HPDE6-E6E7 (cell line): ENCODE measurements at regions not wholly inside any gene's neighbourhood (a gene's known extent, or its start where the extent isn't known, plus 50 kb on each side); places are given as distances from the start of the nearest gene placed in this dataset.
A peak's percentile ranks its signal among the peaks of the same experiment; 100 is the strongest.

Source experiments
- DNase-seq: peaks from one replicate; pipeline ENCODE4 v3.0.0; 2011; ENCODE audit warnings: missing footprints; ENCODE audit errors: extremely low spot score

DNA sequence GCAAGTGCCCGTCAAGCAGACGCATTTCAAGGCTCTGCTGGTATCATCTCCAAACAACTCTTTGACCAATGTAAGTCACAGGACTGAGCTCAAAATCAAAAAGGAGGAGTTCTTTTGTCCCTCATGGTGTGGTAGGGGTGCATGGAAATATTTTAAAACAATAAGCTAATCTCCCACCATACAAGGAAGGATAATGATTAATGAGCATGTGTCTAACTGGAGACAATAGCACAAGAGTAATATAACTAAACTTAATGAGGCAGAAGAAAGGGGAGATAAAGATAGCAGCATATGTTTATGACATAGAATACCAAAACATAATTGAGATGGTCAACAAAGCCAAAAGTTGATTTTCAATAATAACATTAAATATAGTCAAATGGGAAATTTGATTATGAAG, 668.0 kb upstream of the ZP4 start:
- DNase-seq = no peak

- peak; percentile 22 for DNase-seq
Measured at GRCh38 chr1:238558156-238558555, 667.4 kb upstream of the ZP4 start.

DNA sequence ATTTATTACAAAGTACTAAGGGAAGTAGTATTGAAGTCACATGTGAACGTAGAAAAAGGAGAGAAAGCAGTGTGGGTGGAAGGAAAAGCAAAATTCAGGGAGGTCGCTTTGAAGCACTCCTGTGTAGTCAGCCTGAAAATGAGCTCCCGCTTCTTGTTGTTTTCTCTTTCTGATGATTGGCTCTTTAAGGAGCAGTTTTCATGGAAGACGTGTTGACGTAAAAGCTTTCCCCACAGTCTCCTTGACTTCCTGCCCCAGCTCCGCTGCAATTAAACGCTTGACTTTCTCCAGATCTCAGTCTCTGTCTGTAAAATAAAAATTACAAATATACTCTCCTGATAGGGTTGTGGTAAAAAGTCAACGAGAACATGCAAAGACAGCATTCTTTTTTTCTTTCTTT, 661.5 kb upstream of the ZP4 start:
- DNase-seq = no peak

GRCh38 chr1:238549137-238549536, 658.4 kb upstream of the ZP4 start:
- no peak for DNase-seq

DNA sequence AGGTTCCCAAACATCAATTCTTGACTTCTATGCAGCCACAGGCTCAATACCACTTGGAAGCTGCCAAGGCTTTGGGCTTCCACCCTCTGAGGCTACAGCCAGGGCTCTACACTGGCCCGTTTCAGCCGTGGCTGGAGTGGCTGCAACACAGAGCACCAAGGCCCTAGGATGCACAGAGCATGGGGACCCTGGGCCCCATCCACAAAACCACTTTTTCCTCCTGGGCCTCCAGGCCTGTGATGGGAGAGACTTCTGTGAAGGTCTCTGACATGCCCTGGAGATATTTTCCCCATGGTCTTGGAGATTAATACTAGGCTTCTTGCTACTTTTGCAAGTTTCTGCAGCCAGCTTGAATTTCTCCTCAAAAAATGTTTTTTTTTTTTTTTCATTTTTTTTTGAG, 655.4 kb upstream of the ZP4 start:
- no peak for DNase-seq

DNA sequence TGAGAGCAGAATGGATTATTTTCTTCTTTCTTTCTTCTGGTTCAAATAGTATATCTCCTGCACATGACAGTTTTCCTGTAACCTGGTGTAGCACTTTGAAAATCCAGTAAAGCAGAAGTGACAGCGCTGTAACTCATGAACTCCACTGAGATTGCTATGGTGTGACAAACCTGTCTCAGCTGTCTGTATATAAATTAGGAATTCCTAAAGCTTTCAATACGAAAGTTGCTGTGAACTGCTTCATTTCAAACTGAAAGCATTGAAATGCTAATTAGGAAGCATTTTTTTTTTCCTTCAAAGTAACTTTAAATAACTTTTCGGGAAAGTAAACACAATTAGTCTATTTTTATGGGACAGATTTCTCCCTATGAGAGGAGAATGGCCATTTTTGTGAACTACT, 646.9 kb upstream of the ZP4 start:
- DNase-seq = no peak

GRCh38 chr1:238530209-238530851, 639.6 kb upstream of the ZP4 start:
- no peak for DNase-seq

DNA sequence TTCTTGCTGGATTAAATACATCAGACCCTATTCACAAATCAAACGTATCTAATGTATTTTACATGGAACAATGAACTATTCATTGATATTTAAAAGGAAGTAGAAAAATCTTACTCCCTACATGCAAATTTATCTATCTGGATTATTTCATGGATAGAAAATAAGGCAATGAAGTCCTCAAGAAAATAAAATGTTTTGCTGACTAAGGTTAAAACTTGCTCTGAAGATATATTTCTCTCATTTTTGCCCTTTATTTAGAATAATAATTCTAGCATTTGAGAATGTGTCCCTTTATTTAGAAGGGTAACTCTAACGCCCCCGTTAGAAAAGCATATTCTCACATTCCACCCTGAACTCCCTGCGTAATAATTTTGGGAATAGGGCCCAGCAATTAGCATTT, 627.0 kb upstream of the ZP4 start:
- DNase-seq = no peak

DNA sequence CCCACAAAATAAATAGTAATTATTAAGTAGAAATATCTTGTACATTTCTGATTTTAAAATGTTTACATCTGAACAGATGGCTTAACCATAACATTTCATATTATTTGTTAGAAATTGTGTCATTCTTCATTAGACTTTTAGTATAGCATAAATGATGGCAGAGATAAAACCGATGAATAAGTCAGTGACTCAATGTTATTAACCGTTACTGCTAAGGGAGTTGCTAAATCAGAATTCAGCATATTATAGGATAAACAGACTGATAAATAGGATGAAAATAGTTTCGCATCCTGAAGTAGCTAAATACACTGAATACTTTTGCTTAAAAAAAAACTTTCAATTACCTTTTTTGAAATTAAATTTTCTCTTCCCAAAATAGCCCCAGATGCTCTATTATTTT, 610.6 kb upstream of the ZP4 start:
- no peak for DNase-seq

DNA sequence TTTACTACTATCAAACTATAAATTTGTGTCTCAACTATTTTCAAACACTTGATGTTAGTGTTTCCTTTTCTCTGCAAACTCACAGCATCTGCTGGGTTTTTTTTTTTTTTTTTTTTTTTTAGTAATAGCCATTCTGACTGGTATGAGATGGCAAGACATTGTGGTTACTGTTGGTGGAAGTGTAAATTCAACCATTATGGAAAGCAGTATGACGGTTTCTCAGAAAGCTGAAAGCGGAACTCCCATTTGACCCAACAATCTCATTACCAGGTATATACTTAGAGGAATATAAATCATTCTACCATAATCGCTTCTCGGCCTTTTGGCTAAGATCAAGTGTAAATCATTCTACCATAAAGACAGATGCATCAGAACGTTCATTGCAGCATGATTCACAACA, 608.3 kb upstream of the ZP4 start:
- no peak for DNase-seq

- no peak for DNase-seq
Measured at GRCh38 chr1:238492271-238492670, 601.5 kb upstream of the ZP4 start.

DNA sequence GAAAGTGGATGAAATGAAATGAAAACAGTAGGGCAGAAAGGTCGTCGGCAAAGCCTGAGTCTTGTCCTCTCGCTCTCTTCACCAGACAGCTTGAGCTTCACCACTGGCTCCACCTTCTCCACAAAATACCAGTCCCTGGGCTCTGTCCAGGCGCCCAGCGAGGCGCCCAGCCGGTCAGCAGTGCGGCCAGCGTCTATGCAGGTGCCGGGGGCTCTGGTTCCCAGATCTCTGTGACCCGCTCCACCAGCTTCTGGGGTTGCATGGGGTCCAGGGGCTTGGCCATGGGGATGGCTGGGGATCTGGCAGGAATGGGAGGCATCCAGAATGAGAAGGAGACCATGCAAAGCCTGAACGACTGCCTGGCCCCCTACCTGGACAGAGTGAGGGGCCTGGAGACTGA, 600.5 kb upstream of the ZP4 start:
- DNase-seq = no peak

DNA sequence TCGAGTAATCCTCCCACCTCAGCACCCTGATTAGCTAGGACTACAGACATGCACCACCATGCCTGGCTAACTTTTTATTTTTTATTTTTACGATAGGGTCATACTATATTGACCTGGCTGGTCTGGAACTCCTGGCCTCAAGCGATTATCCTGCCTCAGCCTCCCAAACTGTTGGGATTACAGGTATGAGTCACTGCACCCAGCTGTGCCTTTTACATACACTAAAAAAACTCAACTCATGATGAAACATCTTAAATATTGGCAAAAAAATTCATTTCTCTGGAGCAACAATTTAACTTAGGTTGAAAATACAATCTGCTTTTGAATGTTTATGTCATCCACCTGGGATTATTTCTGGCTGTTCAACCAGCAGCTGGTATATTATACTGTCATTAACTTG, 598.3 kb upstream of the ZP4 start:
- no peak for DNase-seq

DNA sequence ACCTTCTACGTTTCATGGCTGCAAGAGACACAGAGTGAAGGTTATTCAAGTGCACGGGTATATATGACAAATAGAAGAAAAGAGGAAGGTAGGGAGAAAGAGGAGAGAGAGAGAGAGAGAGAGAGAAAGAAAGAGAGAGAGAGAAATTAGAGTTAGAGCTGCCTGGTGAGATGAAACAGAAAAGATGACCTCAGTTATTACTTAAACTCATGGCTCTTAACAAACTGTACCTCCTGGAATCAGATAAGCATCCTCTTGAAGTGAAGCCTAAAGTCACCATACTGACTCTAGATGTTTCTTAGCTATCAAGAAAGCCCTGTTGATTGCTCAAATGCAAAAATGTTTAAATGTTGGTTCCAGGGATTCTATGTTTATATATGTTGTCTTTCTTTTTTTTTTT, 597.7 kb upstream of the ZP4 start:
- no peak for DNase-seq

- no peak for DNase-seq
Measured at GRCh38 chr1:238487931-238488330, 597.2 kb upstream of the ZP4 start.

DNA sequence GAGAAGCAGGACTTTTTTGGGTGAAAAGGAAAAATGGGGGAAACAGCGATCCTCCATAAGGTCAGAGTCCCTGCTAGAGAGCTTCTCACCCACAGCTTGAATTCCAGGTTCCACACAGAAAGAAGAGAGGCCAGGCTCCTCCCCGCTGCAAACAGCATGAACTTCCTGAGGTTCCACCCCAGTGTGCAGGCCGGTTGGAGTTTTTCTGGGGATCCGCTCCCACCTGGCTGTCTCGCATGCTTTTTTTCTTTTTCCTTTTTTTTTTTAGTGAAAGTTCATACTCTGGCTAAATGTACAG, 595.1 kb upstream of the ZP4 start:
- DNase-seq = no peak

DNA sequence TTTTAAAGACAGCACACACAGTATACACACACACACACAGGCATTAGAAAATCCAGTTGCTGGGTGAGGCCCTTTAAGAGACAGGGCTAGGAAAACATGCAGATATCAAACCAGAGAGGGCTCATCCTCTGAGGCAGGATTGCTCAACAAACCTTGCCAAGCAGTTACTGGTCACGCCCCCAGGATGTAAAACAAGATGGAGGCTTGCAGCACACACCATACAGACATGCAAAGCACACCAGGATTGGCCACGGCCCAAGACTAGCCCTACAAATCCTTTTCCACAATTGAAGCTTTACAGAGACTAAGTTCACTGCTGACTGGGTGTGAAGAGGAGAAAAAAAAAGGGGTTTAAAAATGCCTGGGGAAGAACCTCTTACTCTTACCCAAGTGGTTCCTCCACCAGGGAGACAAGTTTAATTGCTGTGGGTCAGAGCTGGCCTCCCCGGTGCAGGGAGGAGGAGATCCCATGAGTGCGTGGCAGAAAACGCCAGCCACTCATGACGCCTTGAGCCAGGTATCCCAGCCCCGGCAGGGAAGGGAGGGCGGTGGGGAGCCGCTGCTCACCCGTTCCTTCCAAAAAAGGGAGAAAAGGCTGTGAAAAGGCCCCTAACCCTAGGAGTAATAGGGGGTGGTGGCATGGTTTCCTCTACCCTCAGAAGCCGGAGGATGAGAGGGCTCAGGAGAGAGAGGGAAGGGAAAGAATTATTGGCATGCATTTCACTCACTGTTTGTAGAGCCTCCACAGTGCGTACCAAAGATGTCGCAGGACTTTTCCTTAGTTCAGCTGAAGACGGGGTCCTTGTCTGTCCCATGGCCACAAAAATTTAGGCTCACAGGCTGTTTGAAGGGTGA, 594.6 kb upstream of the ZP4 start:
- DNase-seq = no peak

- DNase-seq = no peak
Measured at GRCh38 chr1:238484121-238484520, 593.4 kb upstream of the ZP4 start.

GRCh38 chr1:238476841-238477240, 586.1 kb upstream of the ZP4 start:
- no peak for DNase-seq

DNA sequence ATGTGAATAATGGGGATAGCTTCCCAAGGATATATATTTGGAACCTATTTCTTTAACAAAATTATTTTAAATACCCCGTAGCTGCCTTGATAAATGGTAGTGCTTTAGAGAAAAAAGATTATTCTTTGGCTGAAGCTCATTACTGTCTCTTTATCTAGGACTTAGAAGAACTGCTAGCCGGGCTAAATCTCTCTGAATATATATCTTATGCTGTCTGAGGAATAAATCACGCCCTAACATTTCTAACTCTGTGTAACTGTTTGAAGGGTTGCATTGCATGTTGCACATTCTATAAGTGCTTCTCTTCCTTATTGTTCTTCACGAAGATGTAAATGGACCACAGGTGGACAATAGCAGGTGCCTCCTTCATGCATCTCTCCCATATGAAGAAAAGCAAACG, 585.0 kb upstream of the ZP4 start:
- DNase-seq = no peak

DNA sequence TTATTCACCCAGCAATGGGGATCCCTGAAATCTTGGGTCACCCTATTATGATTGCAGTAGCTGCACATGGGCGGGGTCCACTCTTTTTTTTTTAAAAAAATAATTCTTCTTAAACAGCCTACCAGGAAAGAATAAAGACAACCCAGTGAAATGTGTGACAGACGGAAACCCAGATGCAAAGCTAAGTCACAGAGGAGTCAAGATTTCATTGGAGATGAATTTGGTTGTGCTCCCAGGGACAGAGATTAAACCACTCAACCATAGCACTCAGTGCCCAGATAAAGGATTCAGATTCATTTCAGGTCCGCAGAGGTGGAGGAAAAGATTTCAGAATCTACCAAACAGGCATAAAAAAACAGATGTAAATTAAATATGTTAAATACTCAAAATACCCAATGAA, 583.5 kb upstream of the ZP4 start:
- no peak for DNase-seq

DNA sequence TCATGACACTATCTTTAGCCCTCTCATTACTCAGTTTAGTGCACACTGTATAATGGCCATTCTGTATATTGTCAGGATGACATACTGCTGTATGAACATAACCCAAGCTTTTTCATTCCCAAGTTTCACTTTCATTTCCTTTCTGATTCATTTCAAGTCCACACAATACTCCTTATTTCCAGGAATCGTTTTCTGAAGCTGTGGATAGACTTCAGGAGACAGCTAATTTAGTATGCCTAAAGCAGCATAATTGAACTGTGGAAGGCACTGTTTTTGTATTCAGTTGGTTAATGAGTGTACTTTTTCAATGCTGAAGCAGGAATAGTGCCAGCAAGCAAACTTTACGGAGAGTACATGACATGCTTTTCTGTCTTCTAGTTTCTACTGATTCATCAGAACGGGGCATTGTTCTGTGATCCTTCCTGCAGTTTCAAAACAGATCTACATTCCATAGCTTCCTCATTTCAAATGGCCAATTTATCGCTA, 578.5 kb upstream of the ZP4 start:
- no peak for DNase-seq

DNA sequence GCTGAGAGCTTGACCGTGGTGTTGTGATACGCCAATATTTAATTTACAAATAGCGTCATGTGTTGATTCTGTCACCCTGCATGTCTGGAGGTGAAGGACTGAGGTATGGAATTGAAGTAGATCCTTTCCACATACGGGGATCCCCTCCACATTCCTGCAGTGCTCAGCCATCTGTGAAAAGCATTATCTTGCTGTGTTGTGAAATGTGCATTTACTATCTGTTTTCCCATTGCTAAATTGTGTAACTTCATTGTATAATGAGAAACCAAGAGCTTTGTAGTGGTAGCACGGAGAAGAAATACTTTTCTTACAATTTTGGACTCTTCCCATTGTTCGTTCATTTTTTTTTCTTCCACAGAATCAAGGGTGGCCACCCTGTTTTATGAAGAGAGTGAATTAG, 577.3 kb upstream of the ZP4 start:
- DNase-seq = no peak

DNA sequence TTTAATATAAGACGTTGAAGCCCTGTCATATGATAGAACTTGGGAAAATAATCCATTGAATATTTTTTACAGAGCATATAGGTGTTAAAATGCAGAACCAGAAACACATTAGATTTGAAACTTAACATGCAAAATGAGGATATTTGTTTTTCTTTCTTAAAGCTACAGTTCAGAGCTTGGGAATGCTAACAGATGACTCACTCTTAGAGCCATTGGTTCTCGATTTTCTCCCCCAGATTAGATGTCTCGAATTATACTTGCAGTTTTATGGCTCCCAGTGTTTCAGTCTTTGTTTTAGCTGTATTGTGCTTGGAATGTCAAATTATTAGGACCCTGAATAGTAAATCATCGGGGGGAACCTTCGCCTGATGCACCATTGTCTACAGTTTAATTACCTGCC, 575.7 kb upstream of the ZP4 start:
- DNase-seq = no peak
